Prostate gland (tissue), 2 donors: ENCODE measurements at regions not wholly inside any gene's neighbourhood (a gene's known extent, or its start where the extent isn't known, plus 50 kb on each side); places are given as distances from the start of the nearest gene placed in this dataset.

Source experiments
- POLR2A ChIP-seq: fragments of 450-650 bp; IDR thresholded peaks from one replicate; pipeline ENCODE4 v1.6.1; 2016; ENCODE audit warnings: antibody characterized with exemption, mild to moderate bottlenecking
- TF ChIP-seq, protein P1 (sequence below), 4 experiments: fragments of 200-600 bp in 2 of 4; fragments of 450-650 bp in 2 of 4; sonication (generic) in 2 of 4; IDR thresholded peaks; 1 replicate in 3 of 4; 2 replicates in 1 of 4; pipeline ENCODE4 v1.5.1; 2016 to 2019; ENCODE audit warnings: antibody characterized with exemption in 4 of 4, mild to moderate bottlenecking in 2 of 4, moderate library complexity in 2 of 4

DNA sequence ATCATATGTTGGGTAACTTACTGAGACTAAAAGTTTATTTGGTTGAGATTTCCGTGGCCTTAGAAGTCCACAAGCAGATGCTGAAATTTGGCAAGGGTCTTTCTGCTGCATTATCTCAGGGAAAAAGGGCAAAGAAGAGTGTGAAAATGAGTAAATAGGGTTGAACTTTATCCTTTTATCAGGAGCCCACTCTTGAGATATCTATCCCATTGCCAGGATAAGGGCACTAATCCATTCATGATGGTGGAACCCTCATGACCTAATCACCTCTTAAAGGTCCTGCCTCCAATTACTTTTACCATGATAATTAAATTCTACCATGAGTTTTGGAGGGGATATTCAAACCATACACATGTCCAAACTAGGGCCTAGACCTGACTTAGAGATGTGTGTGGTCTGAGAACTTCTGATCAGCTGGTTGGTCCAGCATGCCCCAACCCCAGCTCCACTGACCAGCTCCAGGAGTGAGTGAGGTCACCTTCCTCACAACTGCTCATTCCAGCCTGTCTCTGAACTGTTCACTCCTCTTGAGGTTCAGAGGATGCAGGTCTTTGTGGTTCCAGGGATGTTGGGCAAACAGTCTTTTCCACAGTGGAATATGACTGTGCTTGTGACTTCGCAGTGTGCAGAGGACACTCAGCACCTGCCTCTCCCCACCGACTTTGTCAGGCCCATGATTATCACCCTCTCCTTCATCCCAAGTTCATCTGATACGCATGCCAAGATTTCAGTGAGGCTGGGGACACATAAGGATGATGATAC, 130.1 kb upstream of the TOP3B start:
- TF ChIP-seq, protein P1, sequence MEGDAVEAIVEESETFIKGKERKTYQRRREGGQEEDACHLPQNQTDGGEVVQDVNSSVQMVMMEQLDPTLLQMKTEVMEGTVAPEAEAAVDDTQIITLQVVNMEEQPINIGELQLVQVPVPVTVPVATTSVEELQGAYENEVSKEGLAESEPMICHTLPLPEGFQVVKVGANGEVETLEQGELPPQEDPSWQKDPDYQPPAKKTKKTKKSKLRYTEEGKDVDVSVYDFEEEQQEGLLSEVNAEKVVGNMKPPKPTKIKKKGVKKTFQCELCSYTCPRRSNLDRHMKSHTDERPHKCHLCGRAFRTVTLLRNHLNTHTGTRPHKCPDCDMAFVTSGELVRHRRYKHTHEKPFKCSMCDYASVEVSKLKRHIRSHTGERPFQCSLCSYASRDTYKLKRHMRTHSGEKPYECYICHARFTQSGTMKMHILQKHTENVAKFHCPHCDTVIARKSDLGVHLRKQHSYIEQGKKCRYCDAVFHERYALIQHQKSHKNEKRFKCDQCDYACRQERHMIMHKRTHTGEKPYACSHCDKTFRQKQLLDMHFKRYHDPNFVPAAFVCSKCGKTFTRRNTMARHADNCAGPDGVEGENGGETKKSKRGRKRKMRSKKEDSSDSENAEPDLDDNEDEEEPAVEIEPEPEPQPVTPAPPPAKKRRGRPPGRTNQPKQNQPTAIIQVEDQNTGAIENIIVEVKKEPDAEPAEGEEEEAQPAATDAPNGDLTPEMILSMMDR (IDR thresholded peaks at IDR 0.05), result no peak
- TF ChIP-seq POLR2A, result no peak
